Esophagus muscularis mucosa (tissue), 4 donors: ENCODE measurements at regions not wholly inside any gene's neighbourhood (a gene's known extent, or its start where the extent isn't known, plus 50 kb on each side); places are given as distances from the start of the nearest gene placed in this dataset.

Experiments
- DNase-seq: peaks from one replicate; pipeline ENCODE4 v3.0.0-alpha.2; 2017; ENCODE audit errors: extremely low spot score
- H3K27ac ChIP-seq, 4 donors: fragments of 200-600 bp; sonication (generic); replicated peaks in 1 of 4; 1 replicate in 3 of 4; 2 replicates in 1 of 4; pipeline ENCODE4 v1.5.1; 2016 to 2019; ENCODE audit warnings: mild to moderate bottlenecking in 1 of 4
- H3K27me3 ChIP-seq, 4 donors: fragments of 200-600 bp; sonication (generic); one replicate each; pipeline versions ENCODE4 v1.5.1 to v1.6.0; 2016 to 2019
- H3K36me3 ChIP-seq, 4 donors: fragments of 200-600 bp; sonication (generic); one replicate each; pipeline ENCODE4 v1.5.1; 2016 to 2019
- H3K4me1 ChIP-seq, 4 donors: fragments of 200-600 bp; sonication (generic); one replicate each; pipeline ENCODE4 v1.5.1; 2016 to 2019
- H3K4me3 ChIP-seq, 4 donors: fragments of 200-600 bp; sonication (generic); 1 replicate in 2 of 4; 2 replicates in 2 of 4; pipeline ENCODE4 v1.5.1; 2016 to 2019; ENCODE audit warnings: mild to moderate bottlenecking in 4 of 4, moderate library complexity in 1 of 4
- H3K9me3 ChIP-seq, 4 donors: fragments of 200-600 bp; sonication (generic); 1 replicate in 3 of 4; 2 replicates in 1 of 4; pipeline ENCODE4 v1.5.1; 2016 to 2019
- CTCF ChIP-seq, 3 experiments: fragments of 200-600 bp in 2 of 3; fragments of 450-650 bp in 1 of 3; sonication (generic) in 2 of 3; IDR thresholded peaks; one replicate each; pipeline ENCODE4 v1.5.1; 2017 to 2019; ENCODE audit warnings: antibody characterized with exemption in 3 of 3, mild to moderate bottlenecking in 2 of 3, moderate library complexity in 1 of 3
- EP300 ChIP-seq: sonication (generic); formaldehyde crosslinking; IDR thresholded peaks from one replicate; pipeline ENCODE4 v1.6.1; 2017; ENCODE audit warnings: antibody characterized with exemption
- POLR2A ChIP-seq: fragments of 450-650 bp; IDR thresholded peaks from one replicate; pipeline ENCODE4 v1.6.1; 2017; ENCODE audit warnings: antibody characterized with exemption, moderate library complexity, mild to moderate bottlenecking, low read depth
- POLR2AphosphoS5 ChIP-seq, 2 donors: sonication (generic); formaldehyde crosslinking; IDR thresholded peaks; one replicate each; pipeline ENCODE4 v1.6.1; 2017; ENCODE audit warnings: antibody characterized with exemption in 2 of 2
- WGBS: methylation state at CpG from one replicate; pipeline ENCODE4 v1.1.5; 2018; 5-methylcytosine and 5-hydroxymethylcytosine counted together
- intact Hi-C: fragments of 100-400 bp; cut with DNase I; formaldehyde crosslinking; loops from one replicate; pipeline ENCODE4 v1.15.1; 2023

DNA sequence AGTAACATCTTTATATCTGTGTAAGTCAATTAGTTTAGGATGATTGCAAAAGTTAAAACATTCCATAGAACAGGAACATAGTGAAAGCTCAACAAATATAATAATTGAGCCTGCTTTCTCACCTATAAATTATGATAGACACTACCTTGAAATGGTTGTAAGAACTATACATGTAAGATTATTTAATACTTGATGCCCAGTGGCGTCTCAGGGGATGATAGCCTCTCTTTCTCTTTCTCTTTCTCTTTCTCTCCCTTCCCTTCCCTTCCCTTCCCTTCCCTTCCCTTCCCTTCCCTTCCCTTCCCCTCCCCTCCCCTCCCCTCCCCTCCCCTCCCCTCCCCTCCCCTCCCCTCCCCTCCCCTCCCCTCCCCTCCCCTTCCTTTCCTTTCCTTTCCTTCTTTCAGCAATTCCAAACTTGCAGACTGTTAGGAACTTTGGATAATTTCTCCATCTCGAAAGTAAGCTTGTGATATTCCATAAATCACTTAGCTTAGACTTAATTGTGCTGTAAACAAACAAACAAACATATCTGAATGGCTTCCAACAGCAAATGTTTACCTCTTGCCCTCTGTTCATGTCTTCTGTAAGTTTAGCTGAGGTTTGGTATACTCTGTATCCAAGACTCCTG, 1102.7 kb downstream of the TSN start:
- no peaks in the 10 kb centered on the region for H3K9me3 ChIP-seq
- no peaks in the 10 kb centered on the region for H3K36me3 ChIP-seq
- H3K27me3 ChIP-seq = no peaks in the 10 kb centered on the region
- no peak for DNase-seq
- WGBS = 83% methylated on average over 2 of the region's 2 CpGs
- H3K27ac ChIP-seq = no peak overlapping the region
- no peak for TF ChIP-seq POLR2AphosphoS5 (IDR thresholded peaks at IDR 0.05)
- no peak for TF ChIP-seq EP300
- no peak overlapping the region for H3K4me3 ChIP-seq
- H3K4me1 ChIP-seq = no peaks in the 10 kb centered on the region
- intact Hi-C loops = no loop called here

GRCh38 chr2:122858813-122859212, 1103.4 kb downstream of the TSN start:
- Histone ChIP-seq H3K27me3 (no peaks in the 10 kb centered on the region), H3K4me3 (no peak overlapping the region), H3K9me3 (no peaks in the 10 kb centered on the region), H3K36me3 (no peaks in the 10 kb centered on the region), H3K4me1 (no peaks in the 10 kb centered on the region), H3K27ac (no peak overlapping the region)
- 88% methylated on average over 5 of the region's 5 CpGs for WGBS
- no peak for DNase-seq
- intact Hi-C loops = no loop called here
- no peak for TF ChIP-seq CTCF (IDR thresholded peaks at IDR 0.05)
- TF ChIP-seq POLR2AphosphoS5 (IDR thresholded peaks at IDR 0.05) = no peak
- no peak for TF ChIP-seq EP300
- TF ChIP-seq POLR2A = no peak

DNA sequence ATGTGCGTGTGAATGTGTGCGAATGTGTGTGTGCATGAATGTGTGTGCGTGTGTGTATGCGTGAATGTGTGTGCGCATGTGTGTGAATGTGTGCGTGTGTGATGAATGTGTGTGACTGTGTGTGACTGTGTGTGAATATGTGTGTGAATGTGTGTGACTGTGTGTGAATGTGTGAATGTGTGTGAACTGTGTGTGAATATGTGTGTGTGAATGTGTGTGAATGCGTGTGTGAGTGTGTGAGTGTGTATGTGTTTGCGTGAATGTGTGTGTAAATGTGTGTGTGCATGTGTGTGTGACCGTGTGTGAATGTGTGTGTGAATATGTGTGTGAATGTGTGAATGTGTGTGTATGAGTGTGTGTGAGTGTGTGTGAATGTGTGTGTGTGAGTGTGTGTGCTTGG, 1103.8 kb downstream of the TSN start:
- H3K36me3 ChIP-seq = no peaks in the 10 kb centered on the region
- H3K9me3 ChIP-seq = no peaks in the 10 kb centered on the region
- H3K4me1 ChIP-seq = no peaks in the 10 kb centered on the region
- H3K4me3 ChIP-seq = no peak overlapping the region
- H3K27me3 ChIP-seq = no peaks in the 10 kb centered on the region
- DNase-seq = no peak
- WGBS = 87% methylated on average over 9 of the region's 9 CpGs
- intact Hi-C loops = no loop called here
- H3K27ac ChIP-seq = no peak overlapping the region
- TF ChIP-seq CTCF (IDR thresholded peaks at IDR 0.05) (no peak), POLR2AphosphoS5 (IDR thresholded peaks at IDR 0.05) (no peak)

- 86% methylated on average over 3 of the region's 3 CpGs for WGBS
- Histone ChIP-seq H3K9me3 (no peaks in the 10 kb centered on the region), H3K4me3 (no peak overlapping the region), H3K4me1 (no peaks in the 10 kb centered on the region), H3K27ac (no peak overlapping the region), H3K36me3 (no peaks in the 10 kb centered on the region), H3K27me3 (no peaks in the 10 kb centered on the region)
- TF ChIP-seq EP300 (no peak), POLR2AphosphoS5 (IDR thresholded peaks at IDR 0.05) (no peak), POLR2A (no peak), CTCF (IDR thresholded peaks at IDR 0.05) (no peak)
- intact Hi-C loops = no loop called here
- DNase-seq = no peak
Observed at GRCh38 chr2:122863532-122863931, 1108.1 kb downstream of the TSN start.

DNA sequence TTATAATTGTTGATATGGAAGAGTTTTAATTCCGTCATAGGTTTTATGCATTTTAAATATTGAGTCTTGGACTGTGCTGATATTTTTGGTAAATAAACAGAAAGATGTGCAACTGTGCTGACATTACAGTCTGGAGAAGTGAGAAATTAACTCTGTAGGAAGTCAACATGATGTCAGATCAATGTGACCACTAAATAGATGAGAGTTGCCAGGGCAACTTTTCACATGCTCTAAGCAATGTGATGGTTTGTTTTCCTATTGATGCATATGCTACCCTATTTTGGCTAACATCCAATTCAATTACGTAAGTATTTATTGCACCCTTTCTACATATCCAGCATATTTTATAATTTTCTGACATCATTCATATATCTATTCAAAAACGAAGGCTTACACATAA, 1109.3 kb downstream of the TSN start:
- H3K4me3 ChIP-seq = no peak overlapping the region
- H3K27me3 ChIP-seq = no peaks in the 10 kb centered on the region
- 80% methylated on average over 3 of the region's 3 CpGs for WGBS
- TF ChIP-seq EP300 (no peak), POLR2AphosphoS5 (IDR thresholded peaks at IDR 0.05) (no peak), POLR2A (no peak), CTCF (IDR thresholded peaks at IDR 0.05) (no peak)
- H3K27ac ChIP-seq = no peak overlapping the region
- H3K4me1 ChIP-seq = no peaks in the 10 kb centered on the region
- H3K9me3 ChIP-seq = no peaks in the 10 kb centered on the region
- intact Hi-C loops = no loop called here
- DNase-seq = no peak
- H3K36me3 ChIP-seq = no peaks in the 10 kb centered on the region
